ENCODE measurements at regions not wholly inside any gene's neighbourhood (a gene's known extent, or its start where the extent isn't known, plus 50 kb on each side); places are given as distances from the start of the nearest gene placed in this dataset.

DNA sequence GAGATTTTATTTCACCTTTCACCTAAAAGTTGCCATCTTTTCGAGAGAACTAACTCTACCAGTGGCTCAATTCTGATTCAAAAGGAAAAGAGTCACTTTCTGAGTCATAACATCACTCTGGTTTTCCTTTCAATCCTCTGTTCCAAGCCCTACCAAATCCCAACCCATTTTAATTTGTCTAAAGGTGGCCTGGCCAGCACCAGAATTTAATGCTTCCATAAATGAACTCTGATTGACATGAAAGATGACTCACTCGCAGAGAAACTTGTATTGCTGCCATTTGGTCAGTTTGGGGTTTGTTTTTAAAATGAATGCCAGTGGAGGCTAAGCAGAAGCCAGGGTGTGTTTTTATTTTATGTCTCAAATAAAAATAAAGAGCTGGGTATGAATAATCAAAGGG, 117.4 kb upstream of the SOX5 start:
- H3K27ac ChIP-seq (ENCODE audit: low read length) = no peak overlapping the region
- H3K4me3 ChIP-seq (ENCODE audit: low read length) = no peak overlapping the region
- H3K79me2 ChIP-seq (replicated peaks; ENCODE audit: insufficient read depth, low read length) = no peaks in the 10 kb centered on the region
- H2AFZ ChIP-seq (ENCODE audit: low read depth, low read length) = no peak overlapping the region
- H3K9me2 ChIP-seq (ENCODE audit: insufficient read depth, low read length) = no peaks in the 10 kb centered on the region
- H3K9me3 ChIP-seq (ENCODE audit: low read length) = no peaks in the 10 kb centered on the region
- TF ChIP-seq, protein P1, sequence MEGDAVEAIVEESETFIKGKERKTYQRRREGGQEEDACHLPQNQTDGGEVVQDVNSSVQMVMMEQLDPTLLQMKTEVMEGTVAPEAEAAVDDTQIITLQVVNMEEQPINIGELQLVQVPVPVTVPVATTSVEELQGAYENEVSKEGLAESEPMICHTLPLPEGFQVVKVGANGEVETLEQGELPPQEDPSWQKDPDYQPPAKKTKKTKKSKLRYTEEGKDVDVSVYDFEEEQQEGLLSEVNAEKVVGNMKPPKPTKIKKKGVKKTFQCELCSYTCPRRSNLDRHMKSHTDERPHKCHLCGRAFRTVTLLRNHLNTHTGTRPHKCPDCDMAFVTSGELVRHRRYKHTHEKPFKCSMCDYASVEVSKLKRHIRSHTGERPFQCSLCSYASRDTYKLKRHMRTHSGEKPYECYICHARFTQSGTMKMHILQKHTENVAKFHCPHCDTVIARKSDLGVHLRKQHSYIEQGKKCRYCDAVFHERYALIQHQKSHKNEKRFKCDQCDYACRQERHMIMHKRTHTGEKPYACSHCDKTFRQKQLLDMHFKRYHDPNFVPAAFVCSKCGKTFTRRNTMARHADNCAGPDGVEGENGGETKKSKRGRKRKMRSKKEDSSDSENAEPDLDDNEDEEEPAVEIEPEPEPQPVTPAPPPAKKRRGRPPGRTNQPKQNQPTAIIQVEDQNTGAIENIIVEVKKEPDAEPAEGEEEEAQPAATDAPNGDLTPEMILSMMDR (IDR thresholded peaks at IDR 0.05; ENCODE audit: poor library complexity, severe bottlenecking) = no peak
- TF ChIP-seq EZH2 (IDR thresholded peaks at IDR 0.05; ENCODE audit: borderline replicate concordance, insufficient read depth, low read length, poor library complexity, severe bottlenecking) = no peak
- TF ChIP-seq, protein P2, sequence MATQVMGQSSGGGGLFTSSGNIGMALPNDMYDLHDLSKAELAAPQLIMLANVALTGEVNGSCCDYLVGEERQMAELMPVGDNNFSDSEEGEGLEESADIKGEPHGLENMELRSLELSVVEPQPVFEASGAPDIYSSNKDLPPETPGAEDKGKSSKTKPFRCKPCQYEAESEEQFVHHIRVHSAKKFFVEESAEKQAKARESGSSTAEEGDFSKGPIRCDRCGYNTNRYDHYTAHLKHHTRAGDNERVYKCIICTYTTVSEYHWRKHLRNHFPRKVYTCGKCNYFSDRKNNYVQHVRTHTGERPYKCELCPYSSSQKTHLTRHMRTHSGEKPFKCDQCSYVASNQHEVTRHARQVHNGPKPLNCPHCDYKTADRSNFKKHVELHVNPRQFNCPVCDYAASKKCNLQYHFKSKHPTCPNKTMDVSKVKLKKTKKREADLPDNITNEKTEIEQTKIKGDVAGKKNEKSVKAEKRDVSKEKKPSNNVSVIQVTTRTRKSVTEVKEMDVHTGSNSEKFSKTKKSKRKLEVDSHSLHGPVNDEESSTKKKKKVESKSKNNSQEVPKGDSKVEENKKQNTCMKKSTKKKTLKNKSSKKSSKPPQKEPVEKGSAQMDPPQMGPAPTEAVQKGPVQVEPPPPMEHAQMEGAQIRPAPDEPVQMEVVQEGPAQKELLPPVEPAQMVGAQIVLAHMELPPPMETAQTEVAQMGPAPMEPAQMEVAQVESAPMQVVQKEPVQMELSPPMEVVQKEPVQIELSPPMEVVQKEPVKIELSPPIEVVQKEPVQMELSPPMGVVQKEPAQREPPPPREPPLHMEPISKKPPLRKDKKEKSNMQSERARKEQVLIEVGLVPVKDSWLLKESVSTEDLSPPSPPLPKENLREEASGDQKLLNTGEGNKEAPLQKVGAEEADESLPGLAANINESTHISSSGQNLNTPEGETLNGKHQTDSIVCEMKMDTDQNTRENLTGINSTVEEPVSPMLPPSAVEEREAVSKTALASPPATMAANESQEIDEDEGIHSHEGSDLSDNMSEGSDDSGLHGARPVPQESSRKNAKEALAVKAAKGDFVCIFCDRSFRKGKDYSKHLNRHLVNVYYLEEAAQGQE (IDR thresholded peaks at IDR 0.05; ENCODE audit: borderline replicate concordance) = no peak
- no peak for TF ChIP-seq POLR2AphosphoS5 (IDR thresholded peaks at IDR 0.05)
- TF ChIP-seq RAD21 (conservative IDR thresholded peaks at IDR 0.05) = no peak
- TF ChIP-seq MXI1 (conservative IDR thresholded peaks at IDR 0.05; ENCODE audit: poor library complexity, severe bottlenecking) = no peak
- TF ChIP-seq SMC3 (conservative IDR thresholded peaks at IDR 0.05; ENCODE audit: poor library complexity) = no peak
- no peak for TF ChIP-seq TAF1 (IDR thresholded peaks at IDR 0.05; ENCODE audit: low read depth)
- TF ChIP-seq EP300 (conservative IDR thresholded peaks at IDR 0.05; ENCODE audit: poor library complexity, severe bottlenecking) = no peak
- no peaks in the 10 kb centered on the region for H3K36me3 ChIP-seq (ENCODE audit: insufficient read depth, low read length)
- H3F3A ChIP-seq (ENCODE audit: insufficient read depth, low read length, poor library complexity, severe bottlenecking) = no peaks in the 10 kb centered on the region
- H4K20me1 ChIP-seq (ENCODE audit: insufficient read depth) = no peaks in the 10 kb centered on the region
- no peaks in the 10 kb centered on the region for H3K27me3 ChIP-seq (ENCODE audit: insufficient read depth, low read depth, low read length)
- H3K9ac ChIP-seq (ENCODE audit: low read length) = no peak overlapping the region
- H3K4me2 ChIP-seq (ENCODE audit: low read length) = no peak overlapping the region

DNA sequence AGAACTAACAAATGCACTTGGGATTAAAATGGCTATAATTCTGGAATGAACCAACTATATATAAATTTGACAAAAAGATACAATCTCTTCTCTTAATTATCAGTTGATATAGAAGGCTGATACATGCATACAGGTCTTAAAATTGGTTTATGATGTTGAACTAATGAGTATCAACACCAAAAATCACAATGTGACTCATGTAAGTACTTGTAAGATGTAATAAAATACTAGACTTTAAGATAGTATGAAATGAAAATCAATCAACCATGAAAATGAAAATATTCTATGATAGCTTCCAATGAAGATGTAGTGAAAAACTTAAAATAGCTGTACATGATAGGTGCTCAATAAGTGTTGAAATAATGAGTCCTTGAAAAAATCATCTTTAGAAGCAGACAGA, 116.6 kb upstream of the SOX5 start:
- Histone ChIP-seq H3K27me3 (ENCODE audit: insufficient read depth, low read depth, low read length) (no peaks in the 10 kb centered on the region), H3K4me3 (ENCODE audit: low read length) (no peak overlapping the region), H3K27ac (ENCODE audit: low read length) (no peak overlapping the region), H3K9ac (ENCODE audit: low read length) (no peak overlapping the region), H3K36me3 (ENCODE audit: insufficient read depth, low read length) (no peaks in the 10 kb centered on the region), H3K79me2 (replicated peaks; ENCODE audit: insufficient read depth, low read length) (no peaks in the 10 kb centered on the region), H4K20me1 (ENCODE audit: insufficient read depth) (no peaks in the 10 kb centered on the region), H2AFZ (ENCODE audit: low read depth, low read length) (no peak overlapping the region), H3K9me2 (ENCODE audit: insufficient read depth, low read length) (no peaks in the 10 kb centered on the region), H3K4me2 (ENCODE audit: low read length) (no peak overlapping the region), H3K9me3 (ENCODE audit: low read length) (no peaks in the 10 kb centered on the region), H3F3A (ENCODE audit: insufficient read depth, low read length, poor library complexity, severe bottlenecking) (no peaks in the 10 kb centered on the region)
- TF ChIP-seq, protein P2 (IDR thresholded peaks at IDR 0.05; ENCODE audit: borderline replicate concordance) = no peak
- TF ChIP-seq EP300 (conservative IDR thresholded peaks at IDR 0.05; ENCODE audit: poor library complexity, severe bottlenecking) (no peak), EZH2 (IDR thresholded peaks at IDR 0.05; ENCODE audit: borderline replicate concordance, insufficient read depth, low read length, poor library complexity, severe bottlenecking) (no peak), TAF1 (IDR thresholded peaks at IDR 0.05; ENCODE audit: low read depth) (no peak), POLR2AphosphoS5 (IDR thresholded peaks at IDR 0.05) (no peak), MXI1 (conservative IDR thresholded peaks at IDR 0.05; ENCODE audit: poor library complexity, severe bottlenecking) (no peak), SMC3 (conservative IDR thresholded peaks at IDR 0.05; ENCODE audit: poor library complexity) (no peak), RAD21 (conservative IDR thresholded peaks at IDR 0.05) (no peak)
- TF ChIP-seq, protein P1 (IDR thresholded peaks at IDR 0.05; ENCODE audit: poor library complexity, severe bottlenecking) = no peak
